SK-N-SH treated with all-trans-retinoic acid at 6 μM for 48 hours (cell line): ENCODE measurements at regions not wholly inside any gene's neighbourhood (a gene's known extent, or its start where the extent isn't known, plus 50 kb on each side); places are given as distances from the start of the nearest gene placed in this dataset.

Source experiments
- ATAC-seq: fragments of 200-7000 bp; cut with Tn5 transposase; 3 replicates; pipeline ENCODE4 v1.9.1; 2020; ENCODE audit warnings: mild to moderate bottlenecking, moderate library complexity
- BACH2 ChIP-seq: fragments of 250-450 bp; sonication (Bioruptor Pico); IDR thresholded peaks from 2 replicates; pipeline ENCODE4 v1.9.0; 2021; ENCODE audit warnings: mild to moderate bottlenecking, borderline replicate concordance
- CREB5 ChIP-seq: fragments of 250-450 bp; sonication (Bioruptor Pico); IDR thresholded peaks from 2 replicates; pipeline ENCODE4 v1.5.1; 2020; ENCODE audit warnings: low read depth, mild to moderate bottlenecking, moderate library complexity
- CSDC2 ChIP-seq: fragments of 250-450 bp; sonication (Bioruptor Pico); IDR thresholded peaks from 2 replicates; pipeline ENCODE4 v1.5.0; 2020; ENCODE audit warnings: mild to moderate bottlenecking, moderate library complexity
- ESRRG ChIP-seq: fragments of 250-450 bp; sonication (Bioruptor Pico); IDR thresholded peaks from 2 replicates; pipeline ENCODE4 v1.6.1; 2021; ENCODE audit warnings: mild to moderate bottlenecking
- GLIS3 ChIP-seq: fragments of 250-450 bp; sonication (Bioruptor Pico); IDR thresholded peaks from 2 replicates; pipeline ENCODE4 v1.5.0; 2020; ENCODE audit warnings: mild to moderate bottlenecking, moderate library complexity
- ISL1 ChIP-seq: fragments of 250-450 bp; sonication (Bioruptor Pico); IDR thresholded peaks from 2 replicates; pipeline ENCODE4 v2.1.2; 2022; ENCODE audit warnings: mild to moderate bottlenecking, moderate library complexity
- OSR1 ChIP-seq: fragments of 250-450 bp; sonication (Bioruptor Pico); IDR thresholded peaks from 2 replicates; pipeline ENCODE4 v1.8.0; 2022; ENCODE audit warnings: moderate library complexity, mild to moderate bottlenecking, inconsistent platforms
- POU6F1 ChIP-seq: fragments of 250-450 bp; sonication (Bioruptor Pico); IDR thresholded peaks from 2 replicates; pipeline ENCODE4 v1.8.0; 2021; ENCODE audit warnings: low read depth, mild to moderate bottlenecking, moderate library complexity, borderline replicate concordance
- PPARA ChIP-seq: fragments of 250-450 bp; sonication (Bioruptor Pico); IDR thresholded peaks from 2 replicates; pipeline ENCODE4 v1.5.0; 2020; ENCODE audit warnings: mild to moderate bottlenecking, borderline replicate concordance
- RARB ChIP-seq: fragments of 250-450 bp; sonication (Bioruptor Pico); IDR thresholded peaks from 2 replicates; pipeline ENCODE4 v1.8.0; 2021; ENCODE audit warnings: mild to moderate bottlenecking, moderate library complexity
- SNAI2 ChIP-seq: fragments of 250-450 bp; sonication (Bioruptor Pico); IDR thresholded peaks from 2 replicates; pipeline ENCODE4 v1.5.0; 2020; ENCODE audit warnings: mild to moderate bottlenecking, moderate library complexity
- TCF4 ChIP-seq: fragments of 250-450 bp; sonication (Bioruptor Pico); IDR thresholded peaks from 2 replicates; pipeline ENCODE4 v1.8.0; 2021; ENCODE audit warnings: mild to moderate bottlenecking, moderate library complexity, borderline replicate concordance
- TOX ChIP-seq: fragments of 250-450 bp; sonication (Bioruptor Pico); IDR thresholded peaks from 2 replicates; pipeline ENCODE4 v1.8.0; 2021; ENCODE audit warnings: mild to moderate bottlenecking, moderate library complexity, borderline replicate concordance
- TSHZ2 ChIP-seq: fragments of 250-450 bp; sonication (Bioruptor Pico); IDR thresholded peaks from 2 replicates; pipeline ENCODE4 v1.5.0; 2020; ENCODE audit warnings: mild to moderate bottlenecking, moderate library complexity
- ZC3H10 ChIP-seq: fragments of 250-450 bp; sonication (Bioruptor Pico); IDR thresholded peaks from 2 replicates; pipeline ENCODE4 v1.5.1; 2021; ENCODE audit warnings: mild to moderate bottlenecking, moderate library complexity
- ZFP3 ChIP-seq: fragments of 250-450 bp; sonication (Bioruptor Pico); IDR thresholded peaks from 2 replicates; pipeline ENCODE4 v1.5.0; 2020; ENCODE audit warnings: mild to moderate bottlenecking, moderate library complexity
- ZNF565 ChIP-seq: fragments of 450-650 bp; formaldehyde crosslinking; conservative IDR thresholded peaks from 2 replicates; pipeline ENCODE4 v1.5.0; 2020; ENCODE audit warnings: low read depth, mild to moderate bottlenecking, moderate library complexity
- ZNF70 ChIP-seq: fragments of 450-650 bp; formaldehyde crosslinking; IDR thresholded peaks from 2 replicates; pipeline ENCODE4 v1.5.0; 2020; ENCODE audit warnings: mild to moderate bottlenecking, moderate library complexity
- ZNF8 ChIP-seq: fragments of 450-650 bp; formaldehyde crosslinking; IDR thresholded peaks from 2 replicates; pipeline ENCODE4 v1.5.0; 2020; ENCODE audit warnings: mild to moderate bottlenecking, moderate library complexity
- TF ChIP-seq, protein P1 (sequence below): fragments of 250-450 bp; sonication (Bioruptor Pico); IDR thresholded peaks from 2 replicates; pipeline ENCODE4 v1.8.0; 2020; ENCODE audit warnings: mild to moderate bottlenecking, moderate library complexity, borderline replicate concordance
- TF ChIP-seq, protein P2 (sequence below): fragments of 250-450 bp; sonication (Bioruptor Pico); IDR thresholded peaks from 2 replicates; pipeline ENCODE4 v1.5.1; 2021; ENCODE audit warnings: mild to moderate bottlenecking, moderate library complexity

DNA sequence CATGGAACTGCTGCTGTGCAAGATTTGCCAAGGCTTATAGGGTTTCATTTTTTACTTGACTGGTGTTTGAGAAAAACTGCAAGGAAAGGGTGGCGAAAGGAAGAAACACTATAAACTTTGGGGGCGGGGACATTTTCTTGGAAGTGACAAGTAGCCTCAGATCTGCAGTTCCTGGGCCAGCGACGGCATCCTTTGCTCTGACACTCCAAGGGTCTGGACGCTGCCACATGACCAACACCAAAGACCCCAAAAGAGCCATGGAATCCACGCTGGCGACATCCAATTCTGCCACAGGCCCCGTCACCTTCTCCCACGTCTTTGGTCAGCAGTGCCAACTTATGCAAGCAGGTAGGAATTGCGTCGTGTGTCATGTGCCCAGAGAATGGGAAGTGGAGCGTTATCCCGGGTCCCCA lies 193.4 kb downstream of the PRDM2 start:
- TF ChIP-seq BACH2 (no peak), SNAI2 (CRISPR knock-in tag) (no peak), CREB5 (CRISPR knock-in tag) (no peak), CSDC2 (no peak), ZC3H10 (CRISPR knock-in tag) (no peak), ZNF8 (CRISPR knock-in tag) (no peak), TCF4 (CRISPR knock-in tag) (no peak)
- TF ChIP-seq, protein P1, sequence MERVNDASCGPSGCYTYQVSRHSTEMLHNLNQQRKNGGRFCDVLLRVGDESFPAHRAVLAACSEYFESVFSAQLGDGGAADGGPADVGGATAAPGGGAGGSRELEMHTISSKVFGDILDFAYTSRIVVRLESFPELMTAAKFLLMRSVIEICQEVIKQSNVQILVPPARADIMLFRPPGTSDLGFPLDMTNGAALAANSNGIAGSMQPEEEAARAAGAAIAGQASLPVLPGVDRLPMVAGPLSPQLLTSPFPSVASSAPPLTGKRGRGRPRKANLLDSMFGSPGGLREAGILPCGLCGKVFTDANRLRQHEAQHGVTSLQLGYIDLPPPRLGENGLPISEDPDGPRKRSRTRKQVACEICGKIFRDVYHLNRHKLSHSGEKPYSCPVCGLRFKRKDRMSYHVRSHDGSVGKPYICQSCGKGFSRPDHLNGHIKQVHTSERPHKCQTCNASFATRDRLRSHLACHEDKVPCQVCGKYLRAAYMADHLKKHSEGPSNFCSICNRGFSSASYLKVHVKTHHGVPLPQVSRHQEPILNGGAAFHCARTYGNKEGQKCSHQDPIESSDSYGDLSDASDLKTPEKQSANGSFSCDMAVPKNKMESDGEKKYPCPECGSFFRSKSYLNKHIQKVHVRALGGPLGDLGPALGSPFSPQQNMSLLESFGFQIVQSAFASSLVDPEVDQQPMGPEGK (CRISPR knock-in tag) = no peak
- TF ChIP-seq, protein P2, sequence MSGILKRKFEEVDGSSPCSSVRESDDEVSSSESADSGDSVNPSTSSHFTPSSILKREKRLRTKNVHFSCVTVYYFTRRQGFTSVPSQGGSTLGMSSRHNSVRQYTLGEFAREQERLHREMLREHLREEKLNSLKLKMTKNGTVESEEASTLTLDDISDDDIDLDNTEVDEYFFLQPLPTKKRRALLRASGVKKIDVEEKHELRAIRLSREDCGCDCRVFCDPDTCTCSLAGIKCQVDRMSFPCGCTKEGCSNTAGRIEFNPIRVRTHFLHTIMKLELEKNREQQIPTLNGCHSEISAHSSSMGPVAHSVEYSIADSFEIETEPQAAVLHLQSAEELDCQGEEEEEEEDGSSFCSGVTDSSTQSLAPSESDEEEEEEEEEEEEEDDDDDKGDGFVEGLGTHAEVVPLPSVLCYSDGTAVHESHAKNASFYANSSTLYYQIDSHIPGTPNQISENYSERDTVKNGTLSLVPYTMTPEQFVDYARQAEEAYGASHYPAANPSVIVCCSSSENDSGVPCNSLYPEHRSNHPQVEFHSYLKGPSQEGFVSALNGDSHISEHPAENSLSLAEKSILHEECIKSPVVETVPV (CRISPR knock-in tag) = no peak
- ATAC-seq = no peak

DNA sequence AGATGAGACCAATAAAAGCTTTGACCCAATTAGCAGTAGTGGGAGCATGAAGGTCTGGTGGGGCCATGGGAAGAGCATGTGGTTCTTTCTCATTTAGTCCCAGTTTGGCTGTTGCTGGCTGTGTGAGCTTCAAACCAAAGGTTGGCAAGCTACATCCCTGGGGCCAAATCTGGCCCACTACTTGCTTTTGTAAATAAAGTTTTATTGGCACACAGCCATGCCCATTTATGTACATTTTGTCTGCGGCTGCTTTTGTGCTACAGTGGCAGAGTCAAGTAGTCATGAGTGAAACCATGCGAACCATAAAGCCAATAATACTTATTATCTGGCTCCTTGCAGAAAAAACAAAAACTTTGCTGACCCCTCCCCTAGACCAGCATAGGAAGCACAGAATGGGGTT lies 196.9 kb downstream of the PRDM2 start:
- no peak for TF ChIP-seq TOX
- no peak for TF ChIP-seq PPARA (CRISPR knock-in tag)
- TF ChIP-seq GLIS3 (CRISPR knock-in tag) = no peak
- no peak for TF ChIP-seq RARB (CRISPR knock-in tag)
- no peak for TF ChIP-seq POU6F1 (CRISPR knock-in tag)
- no peak for TF ChIP-seq ZNF70 (CRISPR knock-in tag)
- TF ChIP-seq TCF4 (CRISPR knock-in tag) = no peak
- TF ChIP-seq ESRRG = no peak
- no peak for TF ChIP-seq ZFP3 (CRISPR knock-in tag)
- TF ChIP-seq ZNF565 (CRISPR knock-in tag) = no peak
- TF ChIP-seq CREB5 (CRISPR knock-in tag) = no peak
- no peak for TF ChIP-seq ISL1 (CRISPR knock-in tag)
- no peak for TF ChIP-seq CSDC2
- no peak for TF ChIP-seq ZC3H10 (CRISPR knock-in tag)
- TF ChIP-seq, protein P2 (CRISPR knock-in tag) = no peak
- TF ChIP-seq SNAI2 (CRISPR knock-in tag) = no peak
- TF ChIP-seq ZNF8 (CRISPR knock-in tag) = no peak

DNA sequence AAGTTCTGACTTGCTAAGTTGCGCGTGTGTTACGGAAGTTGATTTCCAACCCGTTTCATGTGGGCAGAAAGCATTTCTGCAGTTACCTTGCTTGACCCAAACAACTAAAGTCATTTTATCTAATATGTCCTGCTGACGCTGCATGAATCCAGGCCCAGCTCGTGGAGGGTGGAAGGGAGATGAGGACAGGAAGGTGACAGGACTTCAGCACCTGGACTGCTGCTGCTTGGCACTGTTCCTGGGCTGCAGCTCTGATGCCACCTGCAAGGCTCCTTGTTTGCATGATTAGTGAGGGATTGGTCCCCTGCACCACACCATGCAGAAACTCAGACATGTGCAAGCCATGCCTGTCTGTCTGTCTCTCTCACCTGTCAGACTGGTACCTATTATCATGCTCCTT lies 198.4 kb downstream of the PRDM2 start:
- TF ChIP-seq TOX (no peak), OSR1 (CRISPR knock-in tag) (no peak), ZNF8 (CRISPR knock-in tag) (no peak), TSHZ2 (no peak), ZNF565 (CRISPR knock-in tag) (no peak), ZFP3 (CRISPR knock-in tag) (no peak), TCF4 (CRISPR knock-in tag) (no peak), ZNF70 (CRISPR knock-in tag) (no peak)
- TF ChIP-seq, protein P2 (CRISPR knock-in tag) = no peak
- TF ChIP-seq, protein P1 (CRISPR knock-in tag) = no peak
- no peak for ATAC-seq

More for the DNA sequence above, 196.9 kb downstream of the PRDM2 start:
- ATAC-seq = no peak
